ENCODE measurements at regions not wholly inside any gene's neighbourhood (a gene's known extent, or its start where the extent isn't known, plus 50 kb on each side); places are given as distances from the start of the nearest gene placed in this dataset.

GRCh38 chr3:165523801-165524200 lies 313.4 kb downstream of the BCHE start:
- TF ChIP-seq FOXM1 (IDR thresholded peaks at IDR 0.05; ENCODE audit: borderline replicate concordance) (no peak), ARNT (IDR thresholded peaks at IDR 0.05) (no peak), LEF1 (IDR thresholded peaks at IDR 0.05; ENCODE audit: borderline replicate concordance) (no peak), ELF4 (IDR thresholded peaks at IDR 0.05) (no peak), SUZ12 (IDR thresholded peaks at IDR 0.05) (no peak), BHLHE40 (IDR thresholded peaks at IDR 0.05; ENCODE audit: borderline replicate concordance) (no peak), HDGF (IDR thresholded peaks at IDR 0.05; ENCODE audit: borderline replicate concordance) (no peak), NFRKB (IDR thresholded peaks at IDR 0.05) (no peak)
- no peak for DNase-seq (ENCODE audit: extremely low spot score)
- ChIA-PET CTCF (interaction anchor here (0.7 kb wide), 1 partner anchor 30 kb away, joined by 3 read pairs; no protein-coding TSS in a partner anchor), POLR2A (no interaction called here)

- CTCF ChIA-PET = no interaction called here
- DNase-seq (ENCODE audit: extremely low spot score) = no peak
- no peak for TF ChIP-seq LEF1 (IDR thresholded peaks at IDR 0.05; ENCODE audit: borderline replicate concordance)
- TF ChIP-seq CTBP1 (IDR thresholded peaks at IDR 0.05; ENCODE audit: borderline replicate concordance) = no peak
- no peak for TF ChIP-seq L3MBTL2 (conservative IDR thresholded peaks at IDR 0.05)
- POLR2A ChIA-PET = no interaction called here
Observed at GRCh38 chr3:165522386-165522785, 314.8 kb downstream of the BCHE start.

- DNase-seq (ENCODE audit: extremely low spot score) = no peak
- POLR2A ChIA-PET = no interaction called here
- CTCF ChIA-PET = no interaction called here
- TF ChIP-seq SUZ12 (IDR thresholded peaks at IDR 0.05) = no peak
- TF ChIP-seq ARNT (IDR thresholded peaks at IDR 0.05) = no peak
- no peak for TF ChIP-seq HDGF (IDR thresholded peaks at IDR 0.05; ENCODE audit: borderline replicate concordance)
- TF ChIP-seq PKNOX1 (IDR thresholded peaks at IDR 0.05) = no peak
- TF ChIP-seq ELF4 (IDR thresholded peaks at IDR 0.05) = no peak
- TF ChIP-seq FOXM1 (IDR thresholded peaks at IDR 0.05; ENCODE audit: borderline replicate concordance) = no peak
- no peak for TF ChIP-seq CTBP1 (IDR thresholded peaks at IDR 0.05; ENCODE audit: borderline replicate concordance)
- TF ChIP-seq SP1 (IDR thresholded peaks at IDR 0.05) = no peak
- TF ChIP-seq ZNF384 (IDR thresholded peaks at IDR 0.05) = no peak
- TF ChIP-seq NFRKB (IDR thresholded peaks at IDR 0.05) = no peak
- no peak for TF ChIP-seq L3MBTL2 (conservative IDR thresholded peaks at IDR 0.05)
- TF ChIP-seq LEF1 (IDR thresholded peaks at IDR 0.05; ENCODE audit: borderline replicate concordance) = no peak
- TF ChIP-seq FOXK2 (IDR thresholded peaks at IDR 0.05) = no peak
- TF ChIP-seq FOXA1 (IDR thresholded peaks at IDR 0.05) = no peak
- TF ChIP-seq BHLHE40 (IDR thresholded peaks at IDR 0.05; ENCODE audit: borderline replicate concordance) = no peak
- TF ChIP-seq TARDBP (IDR thresholded peaks at IDR 0.05) = no peak
Observed at GRCh38 chr3:165521131-165521871, 315.9 kb downstream of the BCHE start.

GRCh38 chr3:165519687-165520086 lies 317.5 kb downstream of the BCHE start:
- TF ChIP-seq TARDBP (IDR thresholded peaks at IDR 0.05) = no peak
- TF ChIP-seq L3MBTL2 (conservative IDR thresholded peaks at IDR 0.05) = no peak
- no peak for TF ChIP-seq FOXM1 (IDR thresholded peaks at IDR 0.05; ENCODE audit: borderline replicate concordance)
- no peak for TF ChIP-seq ZNF384 (IDR thresholded peaks at IDR 0.05)
- TF ChIP-seq SUZ12 (IDR thresholded peaks at IDR 0.05) = no peak
- no peak for TF ChIP-seq CTBP1 (IDR thresholded peaks at IDR 0.05; ENCODE audit: borderline replicate concordance)
- TF ChIP-seq SP1 (IDR thresholded peaks at IDR 0.05) = no peak
- TF ChIP-seq FOXK2 (IDR thresholded peaks at IDR 0.05) = no peak
- TF ChIP-seq NFRKB (IDR thresholded peaks at IDR 0.05) = no peak
- no peak for TF ChIP-seq ELF4 (IDR thresholded peaks at IDR 0.05)
- no peak for TF ChIP-seq LEF1 (IDR thresholded peaks at IDR 0.05; ENCODE audit: borderline replicate concordance)
- no peak for TF ChIP-seq ARNT (IDR thresholded peaks at IDR 0.05)
- no peak for TF ChIP-seq HDGF (IDR thresholded peaks at IDR 0.05; ENCODE audit: borderline replicate concordance)
- no peak for TF ChIP-seq PKNOX1 (IDR thresholded peaks at IDR 0.05)
- TF ChIP-seq BHLHE40 (IDR thresholded peaks at IDR 0.05; ENCODE audit: borderline replicate concordance) = no peak
- no peak for TF ChIP-seq FOXA1 (IDR thresholded peaks at IDR 0.05)
- POLR2A ChIA-PET = no interaction called here
- CTCF ChIA-PET = no interaction called here
- DNase-seq (ENCODE audit: extremely low spot score) = no peak

- no peak for TF ChIP-seq CTBP1 (IDR thresholded peaks at IDR 0.05; ENCODE audit: borderline replicate concordance)
- TF ChIP-seq LEF1 (IDR thresholded peaks at IDR 0.05; ENCODE audit: borderline replicate concordance) = no peak
- TF ChIP-seq ARNT (IDR thresholded peaks at IDR 0.05) = no peak
- TF ChIP-seq SP1 (IDR thresholded peaks at IDR 0.05) = no peak
- no peak for TF ChIP-seq BHLHE40 (IDR thresholded peaks at IDR 0.05; ENCODE audit: borderline replicate concordance)
- DNase-seq (ENCODE audit: extremely low spot score) = peak; percentile 6
- ChIA-PET CTCF (no interaction called here), POLR2A (no interaction called here)
Observed at GRCh38 chr3:165518346-165518745, 318.9 kb downstream of the BCHE start.

GRCh38 chr3:165513715-165514701 lies 317.8 kb upstream of the SLITRK3 start:
- TF ChIP-seq PKNOX1 (IDR thresholded peaks at IDR 0.05) (no peak), L3MBTL2 (conservative IDR thresholded peaks at IDR 0.05) (no peak), ZNF384 (IDR thresholded peaks at IDR 0.05) (no peak), NFRKB (IDR thresholded peaks at IDR 0.05) (no peak), SUZ12 (IDR thresholded peaks at IDR 0.05) (no peak), TARDBP (IDR thresholded peaks at IDR 0.05) (no peak), CTBP1 (IDR thresholded peaks at IDR 0.05; ENCODE audit: borderline replicate concordance) (no peak), ARNT (IDR thresholded peaks at IDR 0.05) (no peak), FOXK2 (IDR thresholded peaks at IDR 0.05) (no peak)
- ChIA-PET POLR2A (no interaction called here), CTCF (no interaction called here)
- no peak for DNase-seq (ENCODE audit: extremely low spot score)

Data from HEK293T (cell line).